ENCODE measurements at regions not wholly inside any gene's neighbourhood (a gene's known extent, or its start where the extent isn't known, plus 50 kb on each side); places are given as distances from the start of the nearest gene placed in this dataset.

DNA sequence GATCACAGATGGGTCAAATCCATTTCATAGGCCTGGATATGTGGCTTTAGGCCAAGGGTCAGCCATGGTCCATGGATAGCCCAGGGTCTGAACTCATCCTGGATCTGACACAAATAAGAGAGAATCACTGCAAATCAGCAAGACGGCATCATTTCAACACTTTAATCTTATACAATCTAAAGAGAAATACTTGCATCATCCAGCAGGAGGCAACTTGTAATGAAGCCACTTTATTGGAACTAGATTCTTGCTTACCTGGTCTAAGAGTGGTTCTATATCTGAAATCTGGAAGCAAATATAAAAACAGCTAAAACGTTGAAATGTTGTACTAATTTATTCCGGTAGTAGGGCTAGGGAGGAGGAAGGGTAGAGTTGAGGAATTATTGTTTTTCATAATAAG lies 870.1 kb downstream of the JRKL start:
- no peaks in the 10 kb centered on the region for H3K4me1 ChIP-seq
- DNase-seq (ENCODE audit: low spot score in 2 of 2), result no peak
- no peak overlapping the region for H3K27ac ChIP-seq
- no peaks in the 10 kb centered on the region for H3K36me3 ChIP-seq
- H3K4me3 ChIP-seq, result no peak overlapping the region
- H3K9me3 ChIP-seq, result no peaks in the 10 kb centered on the region
- H3K27me3 ChIP-seq, result no peaks in the 10 kb centered on the region
- intact Hi-C loops (cut with DNase I), result no loop called here
- TF ChIP-seq, protein P1, sequence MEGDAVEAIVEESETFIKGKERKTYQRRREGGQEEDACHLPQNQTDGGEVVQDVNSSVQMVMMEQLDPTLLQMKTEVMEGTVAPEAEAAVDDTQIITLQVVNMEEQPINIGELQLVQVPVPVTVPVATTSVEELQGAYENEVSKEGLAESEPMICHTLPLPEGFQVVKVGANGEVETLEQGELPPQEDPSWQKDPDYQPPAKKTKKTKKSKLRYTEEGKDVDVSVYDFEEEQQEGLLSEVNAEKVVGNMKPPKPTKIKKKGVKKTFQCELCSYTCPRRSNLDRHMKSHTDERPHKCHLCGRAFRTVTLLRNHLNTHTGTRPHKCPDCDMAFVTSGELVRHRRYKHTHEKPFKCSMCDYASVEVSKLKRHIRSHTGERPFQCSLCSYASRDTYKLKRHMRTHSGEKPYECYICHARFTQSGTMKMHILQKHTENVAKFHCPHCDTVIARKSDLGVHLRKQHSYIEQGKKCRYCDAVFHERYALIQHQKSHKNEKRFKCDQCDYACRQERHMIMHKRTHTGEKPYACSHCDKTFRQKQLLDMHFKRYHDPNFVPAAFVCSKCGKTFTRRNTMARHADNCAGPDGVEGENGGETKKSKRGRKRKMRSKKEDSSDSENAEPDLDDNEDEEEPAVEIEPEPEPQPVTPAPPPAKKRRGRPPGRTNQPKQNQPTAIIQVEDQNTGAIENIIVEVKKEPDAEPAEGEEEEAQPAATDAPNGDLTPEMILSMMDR (IDR thresholded peaks at IDR 0.05), result no peak

DNA sequence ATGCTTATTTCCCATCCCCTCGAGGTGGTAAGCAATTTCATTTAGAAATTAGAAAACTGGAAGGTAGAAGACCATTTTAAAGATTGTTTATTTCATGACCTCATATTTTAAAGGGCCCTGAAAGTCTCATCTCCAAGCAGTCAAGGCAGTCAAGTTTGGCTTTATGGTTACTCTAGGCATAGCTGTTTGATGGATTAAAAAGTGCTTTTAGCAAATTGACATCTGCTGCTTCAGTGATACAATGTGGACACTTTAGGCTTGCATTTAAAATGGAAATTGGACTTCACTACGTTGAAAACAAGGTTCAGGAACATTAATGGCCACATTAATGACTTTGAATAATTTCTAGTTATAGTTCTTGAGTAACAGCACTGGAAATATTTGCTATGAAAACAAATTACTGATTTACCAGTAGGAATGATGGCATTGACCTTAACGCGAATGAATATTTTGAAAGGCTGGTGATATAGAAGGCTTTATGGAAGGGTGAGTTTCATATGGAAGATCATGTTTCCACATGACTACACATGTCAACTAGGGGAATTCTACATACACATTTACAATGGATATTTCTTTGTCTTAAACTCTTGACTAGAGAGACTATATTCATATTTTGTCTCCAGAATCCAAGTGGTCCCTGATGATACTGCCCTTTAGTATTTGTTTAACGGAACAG lies 873.5 kb downstream of the JRKL start:
- Histone ChIP-seq H3K4me1 (no peaks in the 10 kb centered on the region), H3K27me3 (no peaks in the 10 kb centered on the region), H3K4me3 (no peak overlapping the region), H3K36me3 (no peaks in the 10 kb centered on the region), H3K27ac (no peak overlapping the region), H3K9me3 (no peaks in the 10 kb centered on the region)
- TF ChIP-seq, protein P1 (IDR thresholded peaks at IDR 0.05), result no peak
- no peak for DNase-seq (ENCODE audit: low spot score in 2 of 2)
- intact Hi-C loops (cut with DNase I), result no loop called here

DNA sequence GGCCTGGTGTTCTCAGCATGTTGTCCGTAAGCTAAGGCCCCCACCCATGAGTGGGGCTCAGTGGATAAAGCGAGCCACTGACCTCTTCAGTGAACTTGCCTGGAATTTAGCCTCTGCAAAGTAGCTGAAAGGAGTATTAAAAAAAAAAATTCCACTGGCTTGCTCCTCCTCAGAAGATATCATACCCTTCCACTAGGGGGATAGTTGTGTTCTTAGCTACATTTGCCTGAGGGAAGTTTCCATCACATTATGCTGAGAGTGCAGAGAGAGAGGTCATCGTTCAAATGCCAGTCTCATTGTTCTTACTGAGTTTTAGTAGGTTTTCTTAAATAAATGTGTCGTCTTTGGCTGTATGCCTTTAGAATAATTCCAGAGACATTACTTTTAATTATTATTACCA lies 879.7 kb downstream of the JRKL start:
- TF ChIP-seq, protein P1 (IDR thresholded peaks at IDR 0.05), result no peak
- Histone ChIP-seq H3K27me3 (no peaks in the 10 kb centered on the region), H3K4me1 (no peaks in the 10 kb centered on the region), H3K27ac (no peak overlapping the region), H3K36me3 (no peaks in the 10 kb centered on the region), H3K9me3 (peaks cover 4 to 6% of the 10 kb centered on the region in 2 donors), H3K4me3 (no peak overlapping the region)
- intact Hi-C loops (cut with DNase I), result no loop called here
- DNase-seq (ENCODE audit: low spot score in 2 of 2), result no peak

DNA sequence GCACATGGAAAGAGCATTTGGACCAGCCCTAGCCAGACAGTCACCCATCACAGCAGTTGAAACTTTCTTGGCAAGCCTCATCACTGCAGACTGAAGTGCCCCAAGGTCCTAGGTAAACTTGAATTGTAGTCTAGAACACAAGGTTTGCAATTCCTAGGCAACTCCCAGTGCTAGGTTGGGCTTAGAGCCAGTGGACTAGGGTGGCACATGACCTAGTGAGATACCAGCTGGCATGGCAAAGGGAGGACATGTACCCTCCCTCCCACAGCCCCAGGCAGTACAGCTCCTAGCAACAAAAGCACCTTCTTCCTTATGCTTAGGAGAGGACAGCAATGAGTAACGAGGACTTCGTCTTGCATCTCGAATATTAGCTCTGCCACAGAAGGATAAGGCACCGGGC lies 889.5 kb downstream of the JRKL start:
- TF ChIP-seq, protein P1 (IDR thresholded peaks at IDR 0.05), result no peak

DNA sequence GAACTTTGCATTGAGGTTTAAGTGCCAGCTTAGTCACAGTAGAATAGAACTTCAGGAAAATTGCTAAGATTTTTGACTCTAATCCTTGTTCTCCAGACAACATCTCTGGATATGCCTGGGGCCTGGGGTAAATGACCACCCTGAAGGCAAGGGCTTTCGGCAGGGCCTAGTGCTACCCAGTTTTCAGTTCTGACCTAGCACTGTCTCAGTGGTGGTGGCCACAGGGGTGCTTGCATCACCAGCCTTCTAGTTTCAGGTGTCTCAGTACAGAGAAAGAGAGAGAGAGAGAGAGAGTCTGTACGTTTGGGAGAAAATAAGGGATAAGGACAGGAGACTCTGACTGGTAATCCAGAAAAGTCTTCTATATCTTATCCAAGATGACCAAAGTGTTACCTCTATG lies 890.5 kb downstream of the JRKL start:
- peaks cover 0 to 5% of the 10 kb centered on the region in 2 donors for H3K9me3 ChIP-seq
- H3K27me3 ChIP-seq, result no peaks in the 10 kb centered on the region
- intact Hi-C loops (cut with DNase I), result no loop called here
- H3K4me3 ChIP-seq, result no peak overlapping the region
- TF ChIP-seq, protein P1 (IDR thresholded peaks at IDR 0.05), result no peak
- H3K36me3 ChIP-seq, result no peaks in the 10 kb centered on the region
- no peak overlapping the region for H3K27ac ChIP-seq
- DNase-seq (ENCODE audit: low spot score in 2 of 2), result no peak
- H3K4me1 ChIP-seq, result no peaks in the 10 kb centered on the region

More for the DNA sequence above, 889.5 kb downstream of the JRKL start:
- DNase-seq (ENCODE audit: low spot score in 2 of 2), result no peak
- no peaks in the 10 kb centered on the region for H3K27me3 ChIP-seq
- no peak overlapping the region for H3K4me3 ChIP-seq
- intact Hi-C loops (cut with DNase I), result no loop called here
- H3K4me1 ChIP-seq, result no peaks in the 10 kb centered on the region
- no peak overlapping the region for H3K27ac ChIP-seq
- H3K36me3 ChIP-seq, result no peaks in the 10 kb centered on the region
- peaks cover under 1 to 5% of the 10 kb centered on the region in 2 donors for H3K9me3 ChIP-seq

DNA sequence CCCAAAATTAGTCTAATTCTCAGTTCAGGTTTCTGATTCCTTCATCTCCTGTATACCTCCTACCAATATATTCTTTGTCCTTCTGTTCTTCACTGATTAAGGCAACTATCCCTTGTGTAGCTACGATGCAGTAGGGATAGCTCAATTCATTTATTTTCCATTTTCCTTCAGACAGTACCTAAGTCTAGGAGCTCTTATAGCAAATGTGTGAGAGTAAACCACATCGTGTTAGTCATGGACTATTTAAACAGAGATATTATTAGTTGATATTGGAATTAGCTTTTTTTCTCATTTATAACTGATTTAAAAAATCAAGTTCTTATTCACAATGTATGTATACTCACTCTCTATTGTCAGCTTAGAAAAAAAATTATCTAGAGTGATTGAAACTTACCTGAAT lies 900.0 kb downstream of the JRKL start:
- H3K27ac ChIP-seq, result no peak overlapping the region
- intact Hi-C loops (cut with DNase I), result no loop called here
- no peaks in the 10 kb centered on the region for H3K9me3 ChIP-seq
- TF ChIP-seq, protein P1 (IDR thresholded peaks at IDR 0.05), result no peak
- H3K4me3 ChIP-seq, result no peak overlapping the region
- H3K36me3 ChIP-seq, result no peaks in the 10 kb centered on the region
- H3K4me1 ChIP-seq, result no peaks in the 10 kb centered on the region
- no peaks in the 10 kb centered on the region for H3K27me3 ChIP-seq
- no peak for DNase-seq (ENCODE audit: low spot score in 2 of 2)

Data from ascending aorta (tissue), 2 donors.